ENCODE measurements at regions not wholly inside any gene's neighbourhood (a gene's known extent, or its start where the extent isn't known, plus 50 kb on each side); places are given as distances from the start of the nearest gene placed in this dataset.

DNA sequence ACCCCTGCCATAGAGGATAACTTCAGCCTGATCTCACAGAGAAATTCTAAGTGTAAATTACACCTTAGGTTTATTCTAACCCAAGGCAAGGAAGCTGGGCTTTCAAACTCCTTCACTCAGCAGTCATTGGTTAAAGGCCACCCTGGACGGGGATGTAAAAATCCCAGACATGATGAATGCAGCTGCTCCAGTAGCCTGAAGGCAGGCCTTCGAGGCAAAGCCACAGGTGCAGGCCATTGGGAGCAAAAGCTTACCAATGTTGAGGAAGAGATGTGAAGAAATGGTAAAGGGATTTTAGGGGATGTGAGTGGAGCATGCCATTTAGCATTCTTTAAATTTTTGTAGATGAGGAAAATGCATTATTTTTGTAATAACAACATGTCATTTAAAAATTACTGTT is 514.4 kb downstream of the XYLT1 start:
- ATAC-seq (no peak), DNase-seq (ENCODE audit: low spot score) (no peak)
- Mint-ChIP-seq H3K9me3 (peaks cover 8% of the 10 kb centered on the region), H3K36me3 (no peaks in the 10 kb centered on the region), H3K4me3 (no peak overlapping the region), H3K27me3 (ENCODE audit: low read depth) (no peaks in the 10 kb centered on the region; the same call in 1 of the 2 replicates), H3K27ac (no peak overlapping the region), H3K4me1 (peaks cover 8% of the 10 kb centered on the region; the same call in 1 of the 2 replicates)
- POLR2A ChIA-PET = no interaction called here
- CTCF ChIA-PET = no interaction called here
- TF ChIP-seq ZNF138 (CRISPR knock-in tag; conservative IDR thresholded peaks at IDR 0.05) = no peak
- TF ChIP-seq, protein P1, sequence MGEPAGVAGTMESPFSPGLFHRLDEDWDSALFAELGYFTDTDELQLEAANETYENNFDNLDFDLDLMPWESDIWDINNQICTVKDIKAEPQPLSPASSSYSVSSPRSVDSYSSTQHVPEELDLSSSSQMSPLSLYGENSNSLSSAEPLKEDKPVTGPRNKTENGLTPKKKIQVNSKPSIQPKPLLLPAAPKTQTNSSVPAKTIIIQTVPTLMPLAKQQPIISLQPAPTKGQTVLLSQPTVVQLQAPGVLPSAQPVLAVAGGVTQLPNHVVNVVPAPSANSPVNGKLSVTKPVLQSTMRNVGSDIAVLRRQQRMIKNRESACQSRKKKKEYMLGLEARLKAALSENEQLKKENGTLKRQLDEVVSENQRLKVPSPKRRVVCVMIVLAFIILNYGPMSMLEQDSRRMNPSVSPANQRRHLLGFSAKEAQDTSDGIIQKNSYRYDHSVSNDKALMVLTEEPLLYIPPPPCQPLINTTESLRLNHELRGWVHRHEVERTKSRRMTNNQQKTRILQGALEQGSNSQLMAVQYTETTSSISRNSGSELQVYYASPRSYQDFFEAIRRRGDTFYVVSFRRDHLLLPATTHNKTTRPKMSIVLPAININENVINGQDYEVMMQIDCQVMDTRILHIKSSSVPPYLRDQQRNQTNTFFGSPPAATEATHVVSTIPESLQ (CRISPR knock-in tag; IDR thresholded peaks at IDR 0.05) = no peak
- TF ChIP-seq, protein P2, sequence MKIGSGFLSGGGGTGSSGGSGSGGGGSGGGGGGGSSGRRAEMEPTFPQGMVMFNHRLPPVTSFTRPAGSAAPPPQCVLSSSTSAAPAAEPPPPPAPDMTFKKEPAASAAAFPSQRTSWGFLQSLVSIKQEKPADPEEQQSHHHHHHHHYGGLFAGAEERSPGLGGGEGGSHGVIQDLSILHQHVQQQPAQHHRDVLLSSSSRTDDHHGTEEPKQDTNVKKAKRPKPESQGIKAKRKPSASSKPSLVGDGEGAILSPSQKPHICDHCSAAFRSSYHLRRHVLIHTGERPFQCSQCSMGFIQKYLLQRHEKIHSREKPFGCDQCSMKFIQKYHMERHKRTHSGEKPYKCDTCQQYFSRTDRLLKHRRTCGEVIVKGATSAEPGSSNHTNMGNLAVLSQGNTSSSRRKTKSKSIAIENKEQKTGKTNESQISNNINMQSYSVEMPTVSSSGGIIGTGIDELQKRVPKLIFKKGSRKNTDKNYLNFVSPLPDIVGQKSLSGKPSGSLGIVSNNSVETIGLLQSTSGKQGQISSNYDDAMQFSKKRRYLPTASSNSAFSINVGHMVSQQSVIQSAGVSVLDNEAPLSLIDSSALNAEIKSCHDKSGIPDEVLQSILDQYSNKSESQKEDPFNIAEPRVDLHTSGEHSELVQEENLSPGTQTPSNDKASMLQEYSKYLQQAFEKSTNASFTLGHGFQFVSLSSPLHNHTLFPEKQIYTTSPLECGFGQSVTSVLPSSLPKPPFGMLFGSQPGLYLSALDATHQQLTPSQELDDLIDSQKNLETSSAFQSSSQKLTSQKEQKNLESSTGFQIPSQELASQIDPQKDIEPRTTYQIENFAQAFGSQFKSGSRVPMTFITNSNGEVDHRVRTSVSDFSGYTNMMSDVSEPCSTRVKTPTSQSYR (CRISPR knock-in tag; IDR thresholded peaks at IDR 0.05) = no peak
- TF ChIP-seq EMX1 (CRISPR knock-in tag; IDR thresholded peaks at IDR 0.05) = no peak
- no peak for TF ChIP-seq IRF2 (CRISPR knock-in tag; IDR thresholded peaks at IDR 0.05; ENCODE audit: borderline replicate concordance, low read depth)
- TF ChIP-seq, protein P3, sequence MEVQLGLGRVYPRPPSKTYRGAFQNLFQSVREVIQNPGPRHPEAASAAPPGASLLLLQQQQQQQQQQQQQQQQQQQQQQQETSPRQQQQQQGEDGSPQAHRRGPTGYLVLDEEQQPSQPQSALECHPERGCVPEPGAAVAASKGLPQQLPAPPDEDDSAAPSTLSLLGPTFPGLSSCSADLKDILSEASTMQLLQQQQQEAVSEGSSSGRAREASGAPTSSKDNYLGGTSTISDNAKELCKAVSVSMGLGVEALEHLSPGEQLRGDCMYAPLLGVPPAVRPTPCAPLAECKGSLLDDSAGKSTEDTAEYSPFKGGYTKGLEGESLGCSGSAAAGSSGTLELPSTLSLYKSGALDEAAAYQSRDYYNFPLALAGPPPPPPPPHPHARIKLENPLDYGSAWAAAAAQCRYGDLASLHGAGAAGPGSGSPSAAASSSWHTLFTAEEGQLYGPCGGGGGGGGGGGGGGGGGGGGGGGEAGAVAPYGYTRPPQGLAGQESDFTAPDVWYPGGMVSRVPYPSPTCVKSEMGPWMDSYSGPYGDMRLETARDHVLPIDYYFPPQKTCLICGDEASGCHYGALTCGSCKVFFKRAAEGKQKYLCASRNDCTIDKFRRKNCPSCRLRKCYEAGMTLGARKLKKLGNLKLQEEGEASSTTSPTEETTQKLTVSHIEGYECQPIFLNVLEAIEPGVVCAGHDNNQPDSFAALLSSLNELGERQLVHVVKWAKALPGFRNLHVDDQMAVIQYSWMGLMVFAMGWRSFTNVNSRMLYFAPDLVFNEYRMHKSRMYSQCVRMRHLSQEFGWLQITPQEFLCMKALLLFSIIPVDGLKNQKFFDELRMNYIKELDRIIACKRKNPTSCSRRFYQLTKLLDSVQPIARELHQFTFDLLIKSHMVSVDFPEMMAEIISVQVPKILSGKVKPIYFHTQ (CRISPR knock-in tag; IDR thresholded peaks at IDR 0.05) = no peak
- TF ChIP-seq E2F5 (CRISPR knock-in tag; IDR thresholded peaks at IDR 0.05) = no peak
- TF ChIP-seq, protein P4, sequence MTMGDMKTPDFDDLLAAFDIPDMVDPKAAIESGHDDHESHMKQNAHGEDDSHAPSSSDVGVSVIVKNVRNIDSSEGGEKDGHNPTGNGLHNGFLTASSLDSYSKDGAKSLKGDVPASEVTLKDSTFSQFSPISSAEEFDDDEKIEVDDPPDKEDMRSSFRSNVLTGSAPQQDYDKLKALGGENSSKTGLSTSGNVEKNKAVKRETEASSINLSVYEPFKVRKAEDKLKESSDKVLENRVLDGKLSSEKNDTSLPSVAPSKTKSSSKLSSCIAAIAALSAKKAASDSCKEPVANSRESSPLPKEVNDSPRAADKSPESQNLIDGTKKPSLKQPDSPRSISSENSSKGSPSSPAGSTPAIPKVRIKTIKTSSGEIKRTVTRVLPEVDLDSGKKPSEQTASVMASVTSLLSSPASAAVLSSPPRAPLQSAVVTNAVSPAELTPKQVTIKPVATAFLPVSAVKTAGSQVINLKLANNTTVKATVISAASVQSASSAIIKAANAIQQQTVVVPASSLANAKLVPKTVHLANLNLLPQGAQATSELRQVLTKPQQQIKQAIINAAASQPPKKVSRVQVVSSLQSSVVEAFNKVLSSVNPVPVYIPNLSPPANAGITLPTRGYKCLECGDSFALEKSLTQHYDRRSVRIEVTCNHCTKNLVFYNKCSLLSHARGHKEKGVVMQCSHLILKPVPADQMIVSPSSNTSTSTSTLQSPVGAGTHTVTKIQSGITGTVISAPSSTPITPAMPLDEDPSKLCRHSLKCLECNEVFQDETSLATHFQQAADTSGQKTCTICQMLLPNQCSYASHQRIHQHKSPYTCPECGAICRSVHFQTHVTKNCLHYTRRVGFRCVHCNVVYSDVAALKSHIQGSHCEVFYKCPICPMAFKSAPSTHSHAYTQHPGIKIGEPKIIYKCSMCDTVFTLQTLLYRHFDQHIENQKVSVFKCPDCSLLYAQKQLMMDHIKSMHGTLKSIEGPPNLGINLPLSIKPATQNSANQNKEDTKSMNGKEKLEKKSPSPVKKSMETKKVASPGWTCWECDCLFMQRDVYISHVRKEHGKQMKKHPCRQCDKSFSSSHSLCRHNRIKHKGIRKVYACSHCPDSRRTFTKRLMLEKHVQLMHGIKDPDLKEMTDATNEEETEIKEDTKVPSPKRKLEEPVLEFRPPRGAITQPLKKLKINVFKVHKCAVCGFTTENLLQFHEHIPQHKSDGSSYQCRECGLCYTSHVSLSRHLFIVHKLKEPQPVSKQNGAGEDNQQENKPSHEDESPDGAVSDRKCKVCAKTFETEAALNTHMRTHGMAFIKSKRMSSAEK (CRISPR knock-in tag; IDR thresholded peaks at IDR 0.05; ENCODE audit: borderline replicate concordance) = no peak
- no peak for TF ChIP-seq ZNF425 (CRISPR knock-in tag; conservative IDR thresholded peaks at IDR 0.05)
- TF ChIP-seq, protein P5, sequence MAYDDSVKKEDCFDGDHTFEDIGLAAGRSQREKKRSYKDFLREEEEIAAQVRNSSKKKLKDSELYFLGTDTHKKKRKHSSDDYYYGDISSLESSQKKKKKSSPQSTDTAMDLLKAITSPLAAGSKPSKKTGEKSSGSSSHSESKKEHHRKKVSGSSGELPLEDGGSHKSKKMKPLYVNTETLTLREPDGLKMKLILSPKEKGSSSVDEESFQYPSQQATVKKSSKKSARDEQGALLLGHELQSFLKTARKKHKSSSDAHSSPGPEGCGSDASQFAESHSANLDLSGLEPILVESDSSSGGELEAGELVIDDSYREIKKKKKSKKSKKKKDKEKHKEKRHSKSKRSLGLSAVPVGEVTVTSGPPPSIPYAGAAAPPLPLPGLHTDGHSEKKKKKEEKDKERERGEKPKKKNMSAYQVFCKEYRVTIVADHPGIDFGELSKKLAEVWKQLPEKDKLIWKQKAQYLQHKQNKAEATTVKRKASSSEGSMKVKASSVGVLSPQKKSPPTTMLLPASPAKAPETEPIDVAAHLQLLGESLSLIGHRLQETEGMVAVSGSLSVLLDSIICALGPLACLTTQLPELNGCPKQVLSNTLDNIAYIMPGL (CRISPR knock-in tag; IDR thresholded peaks at IDR 0.05) = no peak
- TF ChIP-seq TCF7 (CRISPR knock-in tag; IDR thresholded peaks at IDR 0.05; ENCODE audit: low read depth) = no peak
- TF ChIP-seq CBFB (CRISPR knock-in tag; IDR thresholded peaks at IDR 0.05; ENCODE audit: low read depth) = no peak

Data from WTC11 (cell line).